Astrocyte (in vitro differentiated cells and primary cell): ENCODE measurements at regions not wholly inside any gene's neighbourhood (a gene's known extent, or its start where the extent isn't known, plus 50 kb on each side); places are given as distances from the start of the nearest gene placed in this dataset.

ENCODE experiments used
- DNase-seq: peaks from one replicate; pipeline ENCODE4 v3.0.0-alpha.2; 2010; ENCODE audit warnings: low read depth
- FAIRE-seq: peaks from 2 replicates; lab custom pipeline; 2011; peaks lifted over from hg19 to GRCh38; lab: Jason Lieb, UNC
- H2AFZ ChIP-seq: 2 replicates; pipeline ENCODE4 v1.6.0; 2012; ENCODE audit warnings: low read depth, low read length, inconsistent platforms
- H3K27ac ChIP-seq: 2 replicates; pipeline ENCODE4 v1.5.1; 2011; ENCODE audit warnings: low read depth, low read length, inconsistent platforms
- H3K27me3 ChIP-seq: 2 replicates; pipeline ENCODE4 v1.6.0; 2011; ENCODE audit warnings: low read length, inconsistent platforms; ENCODE audit not compliant: insufficient read depth
- H3K36me3 ChIP-seq: 2 replicates; pipeline ENCODE4 v1.5.1; 2011; ENCODE audit warnings: low read length, inconsistent platforms; ENCODE audit not compliant: insufficient read depth
- H3K4me1 ChIP-seq: 2 replicates; pipeline ENCODE4 v1.5.1; 2011; ENCODE audit warnings: low read length, inconsistent platforms; ENCODE audit not compliant: insufficient read depth
- H3K4me2 ChIP-seq: 2 replicates; pipeline ENCODE4 v1.6.0; 2012; ENCODE audit warnings: low read length, inconsistent platforms
- H3K4me3 ChIP-seq: 2 replicates; pipeline ENCODE4 v1.5.1; 2011; ENCODE audit warnings: low read depth, mild to moderate bottlenecking, low read length, inconsistent platforms; ENCODE audit not compliant: insufficient read depth
- H3K79me2 ChIP-seq: 2 replicates; pipeline ENCODE4 v1.6.0; 2012; ENCODE audit warnings: mild to moderate bottlenecking, low read length, inconsistent platforms; ENCODE audit not compliant: insufficient read depth
- H3K9ac ChIP-seq: 2 replicates; pipeline ENCODE4 v1.6.0; 2012; ENCODE audit warnings: mild to moderate bottlenecking, low read length, inconsistent platforms
- H3K9me3 ChIP-seq: 2 replicates; pipeline ENCODE4 v1.5.1; 2012; ENCODE audit warnings: low read depth, mild to moderate bottlenecking, low read length, inconsistent platforms; ENCODE audit not compliant: insufficient read depth
- H4K20me1 ChIP-seq: 2 replicates; pipeline ENCODE4 v1.6.0; 2012; ENCODE audit warnings: low read length, inconsistent platforms; ENCODE audit not compliant: insufficient read depth
- H3K27ac Mint-ChIP-seq: one replicate; pipeline ENCODE4 v1.8.0; 2021; ENCODE audit warnings: mild to moderate bottlenecking, mixed read lengths; ENCODE audit not compliant: unreplicated experiment
- H3K27me3 Mint-ChIP-seq: one replicate; pipeline ENCODE4 v1.8.0; 2021; ENCODE audit warnings: low read depth, mixed read lengths; ENCODE audit not compliant: unreplicated experiment
- H3K36me3 Mint-ChIP-seq: one replicate; pipeline ENCODE4 v1.8.0; 2021; ENCODE audit warnings: low read depth, mixed read lengths; ENCODE audit not compliant: unreplicated experiment
- H3K4me1 Mint-ChIP-seq: one replicate; pipeline ENCODE4 v1.8.0; 2021; ENCODE audit warnings: low read depth, mixed read lengths; ENCODE audit not compliant: unreplicated experiment
- H3K4me3 Mint-ChIP-seq: one replicate; pipeline ENCODE4 v1.8.0; 2021; ENCODE audit warnings: mild to moderate bottlenecking, moderate library complexity, mixed read lengths; ENCODE audit not compliant: unreplicated experiment
- H3K9me3 Mint-ChIP-seq: one replicate; pipeline ENCODE4 v1.8.0; 2021; ENCODE audit warnings: mild to moderate bottlenecking, mixed read lengths; ENCODE audit not compliant: unreplicated experiment
- EZH2 ChIP-seq: IDR thresholded peaks from 2 replicates; pipeline ENCODE4 v1.6.1; 2012; ENCODE audit warnings: mild to moderate bottlenecking, low read length, inconsistent platforms; ENCODE audit not compliant: insufficient read depth
- TF ChIP-seq, protein P1 (sequence below): IDR thresholded peaks from 2 replicates; pipeline ENCODE4 v1.5.1; 2011; ENCODE audit warnings: low read depth, mild to moderate bottlenecking, inconsistent platforms, low read length, moderate library complexity; ENCODE audit not compliant: insufficient read depth

DNA sequence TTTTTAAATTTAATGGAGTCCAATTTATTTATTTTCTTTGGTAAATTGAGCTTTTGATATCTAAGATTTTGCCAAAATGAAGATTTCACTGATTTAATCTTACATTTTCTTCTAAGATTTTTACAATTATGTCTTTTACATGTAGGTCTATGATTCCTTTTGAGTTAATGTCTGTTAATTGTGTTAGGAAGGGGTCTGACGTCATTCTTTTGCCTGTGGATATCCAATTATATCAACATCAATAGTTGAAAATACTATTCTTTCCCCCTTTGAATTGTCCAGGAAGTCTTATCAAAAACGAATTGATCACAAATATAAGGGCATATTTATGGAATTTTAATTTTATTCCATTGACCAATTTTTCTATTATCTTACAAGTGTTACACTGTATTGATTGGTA lies 1258.8 kb upstream of the B3GALT2 start:
- Histone ChIP-seq H3K4me2 (no peak overlapping the region), H3K9ac (no peak overlapping the region), H3K27me3 (no peaks in the 10 kb centered on the region), H4K20me1 (no peaks in the 10 kb centered on the region), H2AFZ (no peak overlapping the region), H3K4me3 (no peak overlapping the region), H3K36me3 (no peaks in the 10 kb centered on the region), H3K4me1 (no peaks in the 10 kb centered on the region), H3K27ac (no peak overlapping the region), H3K79me2 (no peaks in the 10 kb centered on the region), H3K9me3 (no peaks in the 10 kb centered on the region)
- H3K27me3 Mint-ChIP-seq, result no peaks in the 10 kb centered on the region
- no peak for DNase-seq
- FAIRE-seq, result no peak
- no peak for TF ChIP-seq EZH2
- TF ChIP-seq, protein P1, sequence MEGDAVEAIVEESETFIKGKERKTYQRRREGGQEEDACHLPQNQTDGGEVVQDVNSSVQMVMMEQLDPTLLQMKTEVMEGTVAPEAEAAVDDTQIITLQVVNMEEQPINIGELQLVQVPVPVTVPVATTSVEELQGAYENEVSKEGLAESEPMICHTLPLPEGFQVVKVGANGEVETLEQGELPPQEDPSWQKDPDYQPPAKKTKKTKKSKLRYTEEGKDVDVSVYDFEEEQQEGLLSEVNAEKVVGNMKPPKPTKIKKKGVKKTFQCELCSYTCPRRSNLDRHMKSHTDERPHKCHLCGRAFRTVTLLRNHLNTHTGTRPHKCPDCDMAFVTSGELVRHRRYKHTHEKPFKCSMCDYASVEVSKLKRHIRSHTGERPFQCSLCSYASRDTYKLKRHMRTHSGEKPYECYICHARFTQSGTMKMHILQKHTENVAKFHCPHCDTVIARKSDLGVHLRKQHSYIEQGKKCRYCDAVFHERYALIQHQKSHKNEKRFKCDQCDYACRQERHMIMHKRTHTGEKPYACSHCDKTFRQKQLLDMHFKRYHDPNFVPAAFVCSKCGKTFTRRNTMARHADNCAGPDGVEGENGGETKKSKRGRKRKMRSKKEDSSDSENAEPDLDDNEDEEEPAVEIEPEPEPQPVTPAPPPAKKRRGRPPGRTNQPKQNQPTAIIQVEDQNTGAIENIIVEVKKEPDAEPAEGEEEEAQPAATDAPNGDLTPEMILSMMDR, result no peak
- H3K9me3 Mint-ChIP-seq, result peaks cover 3% of the 10 kb centered on the region
- no peak overlapping the region for H3K27ac Mint-ChIP-seq
- no peak overlapping the region for H3K4me3 Mint-ChIP-seq
- peaks cover 6% of the 10 kb centered on the region for H3K4me1 Mint-ChIP-seq
- no peaks in the 10 kb centered on the region for H3K36me3 Mint-ChIP-seq

- H3K4me1 ChIP-seq, result no peaks in the 10 kb centered on the region
- no peaks in the 10 kb centered on the region for H3K36me3 ChIP-seq
- FAIRE-seq (no peak), DNase-seq (no peak)
- no peak overlapping the region for H3K27ac ChIP-seq
- Mint-ChIP-seq H3K9me3 (peaks cover 3% of the 10 kb centered on the region), H3K27ac (no peak overlapping the region), H3K36me3 (no peaks in the 10 kb centered on the region), H3K27me3 (peaks cover under 1% of the 10 kb centered on the region), H3K4me3 (no peak overlapping the region), H3K4me1 (peaks cover 6% of the 10 kb centered on the region)
- H2AFZ ChIP-seq, result no peak overlapping the region
- no peaks in the 10 kb centered on the region for H3K9me3 ChIP-seq
- H3K4me3 ChIP-seq, result no peak overlapping the region
- H3K79me2 ChIP-seq, result no peaks in the 10 kb centered on the region
- no peaks in the 10 kb centered on the region for H3K27me3 ChIP-seq
- H4K20me1 ChIP-seq, result no peaks in the 10 kb centered on the region
- no peak overlapping the region for H3K4me2 ChIP-seq
- TF ChIP-seq, protein P1, result no peak
- TF ChIP-seq EZH2, result no peak
- H3K9ac ChIP-seq, result no peak overlapping the region
Measured at GRCh38 chr1:194442901-194443575, 1256.6 kb upstream of the B3GALT2 start.

DNA sequence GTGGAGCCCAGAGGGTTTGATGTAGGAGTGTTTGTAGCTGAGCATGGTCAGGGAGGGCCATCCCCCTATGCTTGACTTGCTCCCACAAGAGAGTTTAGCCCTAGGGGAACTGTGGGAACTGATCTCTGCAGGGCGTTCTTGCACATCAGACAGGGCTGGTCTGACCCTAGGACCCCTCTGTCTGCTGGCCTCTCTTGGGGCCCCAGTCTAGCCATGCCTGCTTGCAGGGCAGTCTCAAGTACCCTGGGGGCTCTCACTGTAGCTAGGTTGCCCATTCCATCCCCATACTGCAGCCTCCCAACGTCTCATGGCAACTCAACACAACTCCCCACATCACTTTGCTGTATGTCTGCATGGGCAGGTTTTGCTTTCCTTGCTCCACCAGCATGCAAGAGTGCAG lies 1250.7 kb upstream of the B3GALT2 start:
- Mint-ChIP-seq H3K4me1 (no peaks in the 10 kb centered on the region), H3K27ac (no peak overlapping the region), H3K27me3 (peaks cover 2% of the 10 kb centered on the region), H3K36me3 (no peaks in the 10 kb centered on the region), H3K9me3 (peaks cover 5% of the 10 kb centered on the region), H3K4me3 (no peak overlapping the region)
- FAIRE-seq (no peak), DNase-seq (no peak)
- H2AFZ ChIP-seq, result no peak overlapping the region
- no peak overlapping the region for H3K4me2 ChIP-seq
- TF ChIP-seq EZH2, result no peak
- TF ChIP-seq, protein P1, result no peak
- H3K4me3 ChIP-seq, result no peak overlapping the region
- H3K4me1 ChIP-seq, result no peaks in the 10 kb centered on the region
- no peaks in the 10 kb centered on the region for H3K27me3 ChIP-seq
- H3K9ac ChIP-seq, result no peak overlapping the region
- H3K79me2 ChIP-seq, result no peaks in the 10 kb centered on the region
- H3K36me3 ChIP-seq, result no peaks in the 10 kb centered on the region
- H3K27ac ChIP-seq, result no peak overlapping the region
- H4K20me1 ChIP-seq, result no peaks in the 10 kb centered on the region
- no peaks in the 10 kb centered on the region for H3K9me3 ChIP-seq
